ENCODE measurements at regions not wholly inside any gene's neighbourhood (a gene's known extent, or its start where the extent isn't known, plus 50 kb on each side); places are given as distances from the start of the nearest gene placed in this dataset.

DNA sequence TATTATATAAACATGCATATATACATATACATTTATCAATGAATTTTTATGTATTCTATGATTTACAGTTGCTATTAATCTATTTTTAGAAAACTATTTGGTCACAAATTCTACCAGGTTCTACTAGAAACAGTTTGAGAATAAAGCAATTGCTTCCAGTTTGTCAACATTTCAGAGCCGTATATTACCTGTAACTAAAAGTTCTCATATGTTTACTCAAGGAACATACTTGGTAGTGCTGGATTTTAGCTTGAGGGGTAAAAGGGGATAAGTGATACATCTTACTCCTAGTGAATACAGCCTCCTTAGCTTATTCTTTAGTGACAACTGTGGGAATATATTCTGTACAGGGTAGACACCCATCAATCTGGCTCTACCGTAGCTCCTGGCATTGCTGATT lies 1590.5 kb upstream of the LRRTM3 start:
- Histone ChIP-seq H3K9me3 (ENCODE audit: control insufficient read depth, low read length) (no peaks in the 10 kb centered on the region), H3K27me3 (ENCODE audit: control insufficient read depth, insufficient read depth, low read length, poor library complexity, severe bottlenecking) (peaks cover 47% of the 10 kb centered on the region), H3K36me3 (ENCODE audit: control insufficient read depth, insufficient read depth, low read length) (no peaks in the 10 kb centered on the region), H3K4me1 (ENCODE audit: control insufficient read depth, insufficient read depth, low read length) (no peaks in the 10 kb centered on the region), H3K9ac (ENCODE audit: extremely low read depth, low read length, poor library complexity, severe bottlenecking) (no peak overlapping the region), H3K4me3 (ENCODE audit: low read length) (no peak overlapping the region), H3K27ac (ENCODE audit: low read depth, low read length) (no peak overlapping the region)
- Mint-ChIP-seq H3K36me3 (ENCODE audit: low read depth) (no peaks in the 10 kb centered on the region), H3K27ac (no peak overlapping the region), H3K9me3 (no peaks in the 10 kb centered on the region), H3K4me3 (no peak overlapping the region), H3K27me3 (ENCODE audit: insufficient read depth) (peaks cover 16% of the 10 kb centered on the region), H3K4me1 (peaks cover 2% of the 10 kb centered on the region)
- WGBS, 2 experiments (ENCODE audit: insufficient coverage in 1 of 2, insufficient read length in 1 of 2): 71 to 93% methylated on average over 1 to 2 of the region's 2 CpGs
- TF ChIP-seq, protein P1, sequence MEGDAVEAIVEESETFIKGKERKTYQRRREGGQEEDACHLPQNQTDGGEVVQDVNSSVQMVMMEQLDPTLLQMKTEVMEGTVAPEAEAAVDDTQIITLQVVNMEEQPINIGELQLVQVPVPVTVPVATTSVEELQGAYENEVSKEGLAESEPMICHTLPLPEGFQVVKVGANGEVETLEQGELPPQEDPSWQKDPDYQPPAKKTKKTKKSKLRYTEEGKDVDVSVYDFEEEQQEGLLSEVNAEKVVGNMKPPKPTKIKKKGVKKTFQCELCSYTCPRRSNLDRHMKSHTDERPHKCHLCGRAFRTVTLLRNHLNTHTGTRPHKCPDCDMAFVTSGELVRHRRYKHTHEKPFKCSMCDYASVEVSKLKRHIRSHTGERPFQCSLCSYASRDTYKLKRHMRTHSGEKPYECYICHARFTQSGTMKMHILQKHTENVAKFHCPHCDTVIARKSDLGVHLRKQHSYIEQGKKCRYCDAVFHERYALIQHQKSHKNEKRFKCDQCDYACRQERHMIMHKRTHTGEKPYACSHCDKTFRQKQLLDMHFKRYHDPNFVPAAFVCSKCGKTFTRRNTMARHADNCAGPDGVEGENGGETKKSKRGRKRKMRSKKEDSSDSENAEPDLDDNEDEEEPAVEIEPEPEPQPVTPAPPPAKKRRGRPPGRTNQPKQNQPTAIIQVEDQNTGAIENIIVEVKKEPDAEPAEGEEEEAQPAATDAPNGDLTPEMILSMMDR (conservative IDR thresholded peaks at IDR 0.05): no peak
- DNase-seq: no peak

DNA sequence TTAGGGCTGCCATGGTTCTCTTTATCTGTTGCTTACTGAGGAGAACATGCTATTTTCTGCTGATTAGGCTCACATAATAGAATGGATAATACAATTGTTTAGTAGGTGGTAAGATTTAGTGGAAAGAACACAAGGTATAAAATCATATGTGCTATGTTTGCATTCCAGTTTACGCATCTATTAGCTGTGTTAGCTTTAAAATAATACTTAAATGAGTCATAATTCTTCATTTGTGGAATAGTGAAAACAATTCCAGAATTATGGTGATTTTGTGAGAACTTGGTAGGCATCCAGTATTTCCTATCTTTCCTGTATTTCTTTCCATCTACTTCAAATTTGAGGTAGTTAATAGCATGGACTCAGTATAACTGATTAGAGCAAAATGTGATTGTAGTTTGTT lies 1585.5 kb upstream of the LRRTM3 start:
- H3K9me3 ChIP-seq (ENCODE audit: control insufficient read depth, low read length): no peaks in the 10 kb centered on the region
- TF ChIP-seq, protein P1 (conservative IDR thresholded peaks at IDR 0.05): no peak
- H3K4me3 ChIP-seq (ENCODE audit: low read length): no peak overlapping the region
- peaks cover 38% of the 10 kb centered on the region for H3K27me3 ChIP-seq (ENCODE audit: control insufficient read depth, insufficient read depth, low read length, poor library complexity, severe bottlenecking)
- Mint-ChIP-seq H3K4me1 (peaks cover 3% of the 10 kb centered on the region), H3K36me3 (ENCODE audit: low read depth) (no peaks in the 10 kb centered on the region), H3K27ac (no peak overlapping the region), H3K9me3 (no peaks in the 10 kb centered on the region), H3K4me3 (no peak overlapping the region), H3K27me3 (ENCODE audit: insufficient read depth) (peaks cover 16% of the 10 kb centered on the region)
- H3K9ac ChIP-seq (ENCODE audit: extremely low read depth, low read length, poor library complexity, severe bottlenecking): no peak overlapping the region
- no peaks in the 10 kb centered on the region for H3K4me1 ChIP-seq (ENCODE audit: control insufficient read depth, insufficient read depth, low read length)
- no peaks in the 10 kb centered on the region for H3K36me3 ChIP-seq (ENCODE audit: control insufficient read depth, insufficient read depth, low read length)
- H3K27ac ChIP-seq (ENCODE audit: low read depth, low read length): no peak overlapping the region
- 86 to 100% methylated on average over 1 of the region's 1 CpG for WGBS, 2 experiments (ENCODE audit: insufficient coverage in 1 of 2, insufficient read length in 1 of 2)
- no peak for DNase-seq

DNA sequence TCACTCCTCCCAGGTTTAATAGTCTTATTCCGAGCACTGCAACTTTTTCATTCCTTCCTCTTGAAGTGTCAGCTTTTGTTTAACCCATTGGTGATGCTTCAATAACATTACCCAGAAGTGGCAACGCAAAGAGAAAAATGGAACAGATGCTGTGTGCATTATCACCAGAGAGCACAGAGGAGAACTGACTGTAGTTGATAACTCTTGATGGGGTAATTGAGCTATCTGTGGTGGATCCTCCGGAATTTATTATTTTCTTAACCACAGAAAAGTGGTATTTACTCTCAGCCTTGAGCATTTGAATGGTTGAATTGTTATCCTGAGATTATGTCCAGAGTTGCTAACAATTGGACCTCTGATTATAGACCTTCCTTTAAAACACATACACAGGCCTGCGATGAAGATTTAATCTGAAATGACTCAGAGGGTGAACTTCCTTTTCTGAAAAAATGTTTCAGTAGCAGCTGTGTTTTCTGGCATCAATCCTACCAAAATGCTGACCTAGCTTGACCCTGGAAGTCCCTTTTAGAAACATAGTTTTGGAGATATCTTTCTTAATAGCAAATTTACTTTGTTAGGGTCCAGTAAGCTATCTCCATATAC lies 1584.4 kb upstream of the LRRTM3 start:
- Histone ChIP-seq H3K36me3 (ENCODE audit: control insufficient read depth, insufficient read depth, low read length) (no peaks in the 10 kb centered on the region), H3K27ac (ENCODE audit: low read depth, low read length) (no peak overlapping the region), H3K4me3 (ENCODE audit: low read length) (no peak overlapping the region), H3K9ac (ENCODE audit: extremely low read depth, low read length, poor library complexity, severe bottlenecking) (no peak overlapping the region), H3K27me3 (ENCODE audit: control insufficient read depth, insufficient read depth, low read length, poor library complexity, severe bottlenecking) (peaks cover 27% of the 10 kb centered on the region), H3K4me1 (ENCODE audit: control insufficient read depth, insufficient read depth, low read length) (no peaks in the 10 kb centered on the region), H3K9me3 (ENCODE audit: control insufficient read depth, low read length) (no peaks in the 10 kb centered on the region)
- 89 to 97% methylated on average over 2 to 4 of the region's 4 CpGs for WGBS, 2 experiments (ENCODE audit: insufficient coverage in 1 of 2, insufficient read length in 1 of 2)
- TF ChIP-seq, protein P1 (conservative IDR thresholded peaks at IDR 0.05): no peak
- H3K4me1 Mint-ChIP-seq: peaks cover 4% of the 10 kb centered on the region
- no peaks in the 10 kb centered on the region for H3K36me3 Mint-ChIP-seq (ENCODE audit: low read depth)
- no peak for DNase-seq
- no peak overlapping the region for H3K27ac Mint-ChIP-seq
- peaks cover 10% of the 10 kb centered on the region for H3K27me3 Mint-ChIP-seq (ENCODE audit: insufficient read depth)
- H3K9me3 Mint-ChIP-seq: no peaks in the 10 kb centered on the region
- no peak overlapping the region for H3K4me3 Mint-ChIP-seq
